Transverse colon (tissue), 4 donors: ENCODE measurements at regions not wholly inside any gene's neighbourhood (a gene's known extent, or its start where the extent isn't known, plus 50 kb on each side); places are given as distances from the start of the nearest gene placed in this dataset.
"Not testable (repeated sequence)": the region's sequence is repeated elsewhere in the genome, so short reads cannot be mapped to it uniquely, and the experiment has no call there.

Experiments used
- DNase-seq: peaks from one replicate; pipeline ENCODE4 v3.0.0-alpha.2; 2019
- H3K27ac ChIP-seq, 4 donors: fragments of 200-600 bp; sonication (generic); 2 replicates each; pipeline ENCODE4 v1.5.1; 2016 to 2018; ENCODE audit warnings: inconsistent platforms in 4 of 4
- H3K27me3 ChIP-seq: fragments of 200-600 bp; sonication (generic); 2 replicates; pipeline ENCODE4 v1.5.1; 2017; ENCODE audit warnings: inconsistent platforms
- H3K36me3 ChIP-seq, 4 donors: fragments of 200-600 bp; sonication (generic); 2 replicates each; pipeline ENCODE4 v1.5.1; 2017 to 2019; ENCODE audit warnings: inconsistent platforms in 4 of 4
- H3K4me1 ChIP-seq, 4 donors: fragments of 200-600 bp; sonication (generic); 2 replicates each; pipeline ENCODE4 v1.5.1; 2017 to 2020; ENCODE audit warnings: inconsistent platforms in 4 of 4
- H3K4me3 ChIP-seq, 4 donors: fragments of 200-600 bp; sonication (generic); 1 replicate in 1 of 4; 2 replicates in 3 of 4; pipeline versions ENCODE4 v1.5.1 to v1.6.1; 2017 to 2019; ENCODE audit warnings: inconsistent platforms in 4 of 4
- H3K9me3 ChIP-seq, 2 donors: fragments of 200-600 bp; sonication (generic); 2 replicates each; pipeline ENCODE4 v1.5.1; 2017 to 2019; ENCODE audit warnings: inconsistent platforms in 2 of 2
- EP300 ChIP-seq: sonication (generic); formaldehyde crosslinking; IDR thresholded peaks from one replicate; pipeline ENCODE4 v1.6.1; 2017; ENCODE audit warnings: antibody characterized with exemption, low read depth
- POLR2A ChIP-seq: fragments of 450-650 bp; IDR thresholded peaks from one replicate; pipeline ENCODE4 v1.6.1; 2016; ENCODE audit warnings: antibody characterized with exemption, mild to moderate bottlenecking, moderate library complexity
- POLR2AphosphoS5 ChIP-seq, 3 donors: sonication (generic); formaldehyde crosslinking; IDR thresholded peaks; one replicate each; pipeline ENCODE4 v1.6.1; 2016; ENCODE audit warnings: antibody characterized with exemption in 3 of 3
- WGBS, 2 donors: methylation state at CpG; one replicate each; pipeline ENCODE4 v1.1.5; 2018; ENCODE audit warnings: low coverage in 1 of 2; 5-methylcytosine and 5-hydroxymethylcytosine counted together
- in situ Hi-C, 4 donors: fragments of 200-750 bp; cut with MboI; loops; one replicate each; pipeline versions ENCODE4 v1.15.0 to v1.15.1; 2017; ENCODE audit warnings: low sequenced_read_pairs in 3 of 4, low pct_ligation_motif_present in 1 of 4, low pct_unique_long_range_greater_than_20kb in 1 of 4
- intact Hi-C: fragments of 100-400 bp; cut with DNase I; formaldehyde crosslinking; loops from one replicate; pipeline ENCODE4 v1.15.1; 2023; ENCODE audit warnings: low total_unique reads
- TF ChIP-seq, protein P1 (sequence below), 5 experiments: fragments of 200-600 bp in 3 of 5; fragments of 450-650 bp in 2 of 5; sonication (generic) in 3 of 5; IDR thresholded peaks; 1 replicate in 2 of 5; 2 replicates in 3 of 5; pipeline ENCODE4 v1.5.1; 2016 to 2017; ENCODE audit warnings: antibody characterized with exemption in 5 of 5, inconsistent platforms in 3 of 5, mild to moderate bottlenecking in 2 of 5, moderate library complexity in 1 of 5

DNA sequence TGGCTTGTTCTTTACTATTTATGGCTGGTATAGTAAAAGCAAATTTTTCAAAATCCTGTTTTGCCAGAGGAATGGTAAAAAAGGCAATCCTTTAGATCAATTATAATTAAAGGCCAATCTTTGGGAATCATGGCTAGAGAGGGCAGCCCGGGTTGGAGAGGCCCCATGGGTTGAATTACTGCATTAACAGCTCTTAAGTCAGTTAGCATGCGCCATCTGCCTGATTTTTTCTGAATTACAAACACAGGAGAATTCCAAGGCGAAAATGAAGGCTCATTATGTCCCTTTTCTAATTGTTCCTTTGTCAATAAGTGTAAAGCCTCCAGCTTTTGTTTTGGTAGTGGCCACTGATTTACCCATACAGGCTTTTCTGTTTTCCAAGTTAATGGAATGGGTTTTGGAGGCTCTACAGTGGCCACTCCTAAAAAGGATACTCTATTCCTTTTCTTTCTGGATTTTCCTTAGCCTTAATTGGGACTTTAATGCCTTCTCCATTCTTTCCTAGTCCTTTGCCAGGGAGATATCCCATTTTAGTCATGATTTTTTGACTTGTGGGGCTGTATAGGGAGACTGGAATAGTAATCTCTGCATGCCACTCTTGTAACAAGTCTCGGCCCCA, 114.9 kb upstream of the LARP1 start:
- H3K27ac ChIP-seq, in situ Hi-C loops, H3K4me1 ChIP-seq, DNase-seq, H3K9me3 ChIP-seq, intact Hi-C loops, H3K36me3 ChIP-seq, H3K27me3 ChIP-seq, H3K4me3 ChIP-seq: not testable (repeated sequence)
- 33 to 41% methylated on average over 4 of the region's 4 CpGs for WGBS, 2 donors
- TF ChIP-seq, protein P1, sequence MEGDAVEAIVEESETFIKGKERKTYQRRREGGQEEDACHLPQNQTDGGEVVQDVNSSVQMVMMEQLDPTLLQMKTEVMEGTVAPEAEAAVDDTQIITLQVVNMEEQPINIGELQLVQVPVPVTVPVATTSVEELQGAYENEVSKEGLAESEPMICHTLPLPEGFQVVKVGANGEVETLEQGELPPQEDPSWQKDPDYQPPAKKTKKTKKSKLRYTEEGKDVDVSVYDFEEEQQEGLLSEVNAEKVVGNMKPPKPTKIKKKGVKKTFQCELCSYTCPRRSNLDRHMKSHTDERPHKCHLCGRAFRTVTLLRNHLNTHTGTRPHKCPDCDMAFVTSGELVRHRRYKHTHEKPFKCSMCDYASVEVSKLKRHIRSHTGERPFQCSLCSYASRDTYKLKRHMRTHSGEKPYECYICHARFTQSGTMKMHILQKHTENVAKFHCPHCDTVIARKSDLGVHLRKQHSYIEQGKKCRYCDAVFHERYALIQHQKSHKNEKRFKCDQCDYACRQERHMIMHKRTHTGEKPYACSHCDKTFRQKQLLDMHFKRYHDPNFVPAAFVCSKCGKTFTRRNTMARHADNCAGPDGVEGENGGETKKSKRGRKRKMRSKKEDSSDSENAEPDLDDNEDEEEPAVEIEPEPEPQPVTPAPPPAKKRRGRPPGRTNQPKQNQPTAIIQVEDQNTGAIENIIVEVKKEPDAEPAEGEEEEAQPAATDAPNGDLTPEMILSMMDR (IDR thresholded peaks at IDR 0.05) = peak; percentile 41 to 49 (median 46)

DNA sequence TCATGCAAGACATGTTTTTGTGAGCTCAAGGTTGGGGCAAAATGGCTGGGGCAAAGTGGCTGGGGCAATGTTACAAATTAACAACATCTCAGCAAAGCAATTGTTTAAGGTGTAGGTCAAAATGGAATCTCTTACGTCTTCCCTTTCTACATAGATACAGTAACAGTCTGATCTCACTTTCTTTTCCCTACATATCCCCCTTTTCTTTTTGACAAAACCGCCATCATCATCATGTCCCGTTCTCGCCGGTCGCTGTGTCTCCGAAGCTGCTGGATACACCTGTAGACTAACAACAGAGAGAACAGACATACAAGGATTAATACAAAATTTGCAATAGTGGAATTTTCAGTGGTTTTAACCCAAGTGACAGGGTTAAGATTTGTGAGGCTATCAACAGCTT, 118.4 kb upstream of the LARP1 start:
- intact Hi-C loops, H3K36me3 ChIP-seq, H3K4me3 ChIP-seq, H3K4me1 ChIP-seq, H3K27me3 ChIP-seq, H3K9me3 ChIP-seq, in situ Hi-C loops, H3K27ac ChIP-seq, DNase-seq: not testable (repeated sequence)
- WGBS, 2 donors = 84 to 93% methylated on average over 7 of the region's 7 CpGs

DNA sequence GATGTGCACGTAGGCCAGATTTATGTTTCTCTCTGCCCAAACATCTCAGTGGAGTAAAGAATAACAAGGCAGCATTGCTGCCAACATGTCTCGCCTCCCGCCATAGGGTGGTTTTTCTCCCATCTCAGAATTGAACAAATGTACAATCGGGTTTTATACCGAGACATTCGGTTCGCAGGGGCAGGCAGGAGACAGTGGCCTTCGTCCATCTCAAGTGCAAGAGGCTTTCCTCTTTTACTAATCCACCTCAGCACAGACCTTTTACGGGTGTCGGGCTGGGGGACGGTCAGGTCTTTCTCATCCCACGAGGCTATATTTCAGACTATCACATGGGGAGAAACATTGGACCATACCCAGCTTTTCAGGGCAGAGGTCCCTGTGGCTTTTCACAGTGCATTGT, 118.9 kb upstream of the LARP1 start:
- DNase-seq, in situ Hi-C loops, H3K9me3 ChIP-seq, intact Hi-C loops, H3K27me3 ChIP-seq, H3K4me1 ChIP-seq, H3K27ac ChIP-seq, H3K36me3 ChIP-seq, H3K4me3 ChIP-seq: not testable (repeated sequence)
- 88 to 89% methylated on average over 10 to 12 of the region's 12 CpGs for WGBS, 2 donors

DNA sequence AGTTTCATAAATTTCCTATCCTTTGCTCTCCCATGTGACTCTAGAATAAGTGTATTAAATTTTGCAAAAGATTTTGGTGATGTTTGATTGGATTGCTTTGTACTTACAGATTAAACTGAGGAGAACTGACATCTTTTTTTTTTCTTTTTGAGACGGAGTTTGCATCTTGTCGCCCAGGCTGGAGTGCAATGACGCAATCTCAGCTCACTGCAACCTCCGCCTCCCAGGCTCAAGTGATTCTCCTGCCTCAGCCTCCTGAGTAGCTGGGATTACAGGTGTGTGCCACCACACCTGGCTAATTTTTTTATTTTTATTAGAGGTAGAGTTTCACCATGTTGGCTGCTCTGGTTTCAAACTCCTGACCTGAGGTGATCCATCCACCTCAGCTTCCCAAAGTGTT, 121.4 kb upstream of the LARP1 start:
- H3K27me3 ChIP-seq, H3K4me3 ChIP-seq, DNase-seq, H3K36me3 ChIP-seq, H3K4me1 ChIP-seq, intact Hi-C loops, H3K27ac ChIP-seq, in situ Hi-C loops, H3K9me3 ChIP-seq: not testable (repeated sequence)
- WGBS, 2 donors = 83 to 91% methylated on average over 1 to 4 of the region's 4 CpGs

DNA sequence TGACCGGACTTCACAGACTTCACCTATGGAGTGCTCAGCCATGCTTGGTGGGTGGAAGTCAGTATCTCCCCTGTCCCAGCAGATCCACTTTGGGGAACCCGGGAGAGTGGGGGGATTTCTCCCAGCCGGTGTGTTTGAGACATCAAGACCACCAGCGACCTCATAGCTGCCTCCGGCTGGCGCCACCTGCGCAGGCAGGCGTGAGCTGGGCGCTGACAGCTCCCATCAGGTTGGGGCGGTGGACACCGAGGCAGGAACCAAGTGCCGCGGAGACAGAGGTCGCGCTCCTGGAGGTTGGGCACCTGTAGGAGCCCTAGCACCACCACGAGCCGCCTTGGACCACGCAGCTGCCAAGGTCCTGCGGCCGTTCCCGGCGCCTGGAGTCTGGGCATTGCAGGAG, 124.0 kb upstream of the LARP1 start:
- 96% methylated on average over 22 of the region's 22 CpGs; no CpG with 5 or more reads in 1 of the 2 donors for WGBS, 2 donors
- in situ Hi-C loops = no loop called here
- no peak overlapping the region for H3K4me3 ChIP-seq
- H3K4me1 ChIP-seq = no peaks in the 10 kb centered on the region
- no peaks in the 10 kb centered on the region for H3K27me3 ChIP-seq
- H3K27ac ChIP-seq = no peak overlapping the region
- no peak for DNase-seq
- TF ChIP-seq POLR2AphosphoS5 (IDR thresholded peaks at IDR 0.05) = no peak
- TF ChIP-seq, protein P1 (IDR thresholded peaks at IDR 0.05) = no peak
- TF ChIP-seq EP300 = no peak
- TF ChIP-seq POLR2A = no peak
- no peaks in the 10 kb centered on the region for H3K36me3 ChIP-seq
- H3K9me3 ChIP-seq = no peaks in the 10 kb centered on the region
- intact Hi-C loops = no loop called here

DNA sequence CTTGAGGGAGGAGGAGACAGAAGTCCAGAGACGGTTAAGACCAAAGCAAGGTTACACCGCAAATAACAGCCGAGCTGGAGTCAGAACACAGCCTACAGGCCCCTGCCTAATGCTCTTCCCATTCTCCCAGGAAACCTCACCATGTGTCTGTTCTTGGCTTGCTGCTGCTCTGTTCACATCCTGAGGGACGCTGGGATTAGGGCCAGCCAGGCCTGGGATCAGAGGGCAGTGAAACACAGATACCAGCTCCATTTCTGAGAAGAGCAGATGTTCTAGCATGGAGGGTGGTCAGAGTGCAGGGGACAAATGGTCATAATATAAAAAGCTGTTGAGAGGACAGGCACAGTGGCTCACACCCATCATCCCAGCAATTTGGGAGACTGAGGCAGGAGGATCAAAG, 124.8 kb upstream of the LARP1 start:
- H3K9me3 ChIP-seq = no peaks in the 10 kb centered on the region
- no peaks in the 10 kb centered on the region for H3K27me3 ChIP-seq
- H3K4me1 ChIP-seq = no peaks in the 10 kb centered on the region
- H3K4me3 ChIP-seq = no peak overlapping the region
- TF ChIP-seq POLR2A = no peak
- TF ChIP-seq, protein P1 (IDR thresholded peaks at IDR 0.05) = no peak
- no peak for TF ChIP-seq POLR2AphosphoS5 (IDR thresholded peaks at IDR 0.05)
- H3K27ac ChIP-seq = no peak overlapping the region
- DNase-seq = no peak
- no peaks in the 10 kb centered on the region for H3K36me3 ChIP-seq
- WGBS, 2 donors = 54% methylated on average over 4 of the region's 4 CpGs; no CpG with 5 or more reads in 1 of the 2 donors
- intact Hi-C loops = no loop called here
- in situ Hi-C loops = no loop called here
